H9 (cell line): ENCODE measurements at regions not wholly inside any gene's neighbourhood (a gene's known extent, or its start where the extent isn't known, plus 50 kb on each side); places are given as distances from the start of the nearest gene placed in this dataset.

Experiments
- DNase-seq: peaks from one replicate; pipeline ENCODE4 v3.0.0-alpha.2; 2017
- H2AFZ ChIP-seq: one replicate; pipeline ENCODE4 v1.6.1; 2013; ENCODE audit warnings: mild to moderate bottlenecking, low read length, control low read depth, moderate library complexity
- H2AK5ac ChIP-seq: 2 replicates; pipeline ENCODE4 v1.6.1; 2013; ENCODE audit warnings: low read length, control low read depth, mixed read lengths; ENCODE audit not compliant: insufficient read length
- H2BK120ac ChIP-seq: one replicate; pipeline ENCODE4 v1.6.1; 2013; ENCODE audit warnings: low read depth, mild to moderate bottlenecking, low read length, control low read depth, inconsistent platforms; ENCODE audit not compliant: poor library complexity, severe bottlenecking
- H2BK12ac ChIP-seq: 2 replicates; pipeline ENCODE4 v1.6.1; 2013; ENCODE audit warnings: low read length, control low read depth, mixed read lengths, low read depth; ENCODE audit not compliant: insufficient read length
- H2BK15ac ChIP-seq: 2 replicates; pipeline ENCODE4 v1.6.1; 2013; ENCODE audit warnings: low read depth, low read length, control low read depth
- H2BK20ac ChIP-seq: one replicate; pipeline ENCODE4 v1.6.1; 2013; ENCODE audit warnings: low read depth, mild to moderate bottlenecking, low read length, control low read depth, inconsistent platforms; ENCODE audit not compliant: poor library complexity, severe bottlenecking
- H2BK5ac ChIP-seq: 2 replicates; pipeline ENCODE4 v1.6.1; 2013; ENCODE audit warnings: low read length, control low read depth, mixed read lengths; ENCODE audit not compliant: insufficient read length
- H3K14ac ChIP-seq: 2 replicates; pipeline ENCODE4 v1.6.1; 2013; ENCODE audit warnings: low read length, control low read depth; ENCODE audit not compliant: insufficient read depth
- H3K18ac ChIP-seq: 2 replicates; pipeline ENCODE4 v1.6.1; 2013; ENCODE audit warnings: low read depth, mild to moderate bottlenecking, mixed read lengths, low read length, control low read depth; ENCODE audit not compliant: insufficient read length
- H3K23ac ChIP-seq: 2 replicates; pipeline ENCODE4 v1.6.1; 2013; ENCODE audit warnings: low read length, control low read depth, mixed read lengths, low read depth; ENCODE audit not compliant: insufficient read length
- H3K23me2 ChIP-seq: 2 replicates; pipeline ENCODE4 v1.6.1; 2013; ENCODE audit warnings: low read depth, mild to moderate bottlenecking, mixed read lengths, low read length, control low read depth; ENCODE audit not compliant: insufficient read length, poor library complexity, severe bottlenecking
- H3K27ac ChIP-seq: 2 replicates; pipeline ENCODE4 v1.5.1; 2013; ENCODE audit warnings: low read length, control low read depth, mixed read lengths, low read depth; ENCODE audit not compliant: insufficient read length
- H3K27me3 ChIP-seq: 2 replicates; pipeline ENCODE4 v1.6.1; 2013; ENCODE audit warnings: low read length, control low read depth, inconsistent platforms; ENCODE audit not compliant: insufficient read depth
- H3K4ac ChIP-seq: 2 replicates; pipeline ENCODE4 v1.6.1; 2013; ENCODE audit warnings: low read depth, mild to moderate bottlenecking, control low read depth, inconsistent platforms, low read length, moderate library complexity
- H3K4me1 ChIP-seq: 2 replicates; pipeline ENCODE4 v1.6.1; 2013; ENCODE audit warnings: low read length, control low read depth, inconsistent platforms; ENCODE audit not compliant: insufficient read depth
- H3K4me2 ChIP-seq: 2 replicates; pipeline ENCODE4 v1.6.1; 2013; ENCODE audit warnings: low read length, control low read depth, mixed read lengths; ENCODE audit not compliant: insufficient read length, insufficient read depth
- H3K56ac ChIP-seq: 2 replicates; pipeline ENCODE4 v1.6.1; 2013; ENCODE audit warnings: low read depth, mild to moderate bottlenecking, mixed read lengths, low read length, control low read depth; ENCODE audit not compliant: insufficient read length
- H3K79me1 ChIP-seq: 2 replicates; pipeline ENCODE4 v1.6.1; 2013; ENCODE audit warnings: low read depth, mild to moderate bottlenecking, moderate library complexity, low read length, control low read depth, inconsistent platforms; ENCODE audit not compliant: insufficient read depth, poor library complexity, severe bottlenecking
- H3K79me2 ChIP-seq: 2 replicates; pipeline ENCODE4 v1.6.1; 2013; ENCODE audit warnings: low read length, control low read depth, inconsistent platforms; ENCODE audit not compliant: insufficient read depth
- H3K9ac ChIP-seq: 2 replicates; pipeline ENCODE4 v1.6.1; 2013; ENCODE audit warnings: low read length, control low read depth, mixed read lengths; ENCODE audit not compliant: insufficient read length; ENCODE audit errors: extremely low read depth
- H3K9me3 ChIP-seq: one replicate; pipeline ENCODE4 v1.6.1; 2013; ENCODE audit warnings: low read depth, low read length, inconsistent platforms; ENCODE audit not compliant: control insufficient read depth
- H3T11ph ChIP-seq: one replicate; pipeline ENCODE4 v1.6.1; 2013; ENCODE audit warnings: mild to moderate bottlenecking, low read length, control low read depth, inconsistent platforms
- H4K20me1 ChIP-seq: one replicate; pipeline ENCODE4 v1.6.1; 2013; ENCODE audit not compliant: control insufficient read depth, insufficient read length, insufficient read depth
- H4K5ac ChIP-seq: 2 replicates; pipeline ENCODE4 v1.6.1; 2013; ENCODE audit warnings: low read depth, mild to moderate bottlenecking, mixed read lengths, low read length, control low read depth; ENCODE audit not compliant: insufficient read length
- H4K8ac ChIP-seq: replicated peaks from 2 replicates; pipeline ENCODE4 v1.6.1; 2013; ENCODE audit warnings: low read length, control low read depth, mixed read lengths, low read depth; ENCODE audit not compliant: insufficient read length
- H4K91ac ChIP-seq: 2 replicates; pipeline ENCODE4 v1.6.1; 2013; ENCODE audit warnings: low read depth, mild to moderate bottlenecking, moderate library complexity, mixed read lengths, low read length, control low read depth; ENCODE audit not compliant: insufficient read length
- H3K27ac Mint-ChIP-seq, 3 experiments: 2 replicates in 2 of 3; 3 replicates in 1 of 3; pipeline ENCODE4 v1.8.0; 2020 to 2021; ENCODE audit warnings: mixed read lengths in 3 of 3, mild to moderate bottlenecking in 1 of 3, moderate library complexity in 1 of 3
- H3K27me3 Mint-ChIP-seq: 2 replicates; pipeline ENCODE4 v1.8.0; 2021; ENCODE audit warnings: low read depth, mild to moderate bottlenecking, moderate library complexity, mixed read lengths
- H3K36me3 Mint-ChIP-seq, 3 experiments: 2 replicates in 2 of 3; 3 replicates in 1 of 3; pipeline ENCODE4 v1.8.0; 2020 to 2021; ENCODE audit warnings: low read depth in 3 of 3, mixed read lengths in 3 of 3; ENCODE audit not compliant: insufficient read depth in 1 of 3
- H3K4me1 Mint-ChIP-seq, 2 experiments: 2 replicates each; pipeline ENCODE4 v1.8.0; 2020; ENCODE audit warnings: mixed read lengths in 2 of 2
- H3K4me3 Mint-ChIP-seq, 2 experiments: 2 replicates in 1 of 2; 3 replicates in 1 of 2; pipeline ENCODE4 v1.8.0; 2020 to 2021; ENCODE audit warnings: mild to moderate bottlenecking in 2 of 2, mixed read lengths in 2 of 2, moderate library complexity in 1 of 2
- H3K9me3 Mint-ChIP-seq, 2 experiments: 2 replicates in 1 of 2; 3 replicates in 1 of 2; pipeline ENCODE4 v1.8.0; 2020; ENCODE audit warnings: mild to moderate bottlenecking in 2 of 2, mixed read lengths in 2 of 2, moderate library complexity in 1 of 2
- WGBS: extraction: QIAGEN DNeasy Blood & Tissue Kit; methylation state at CpG from one replicate; pipeline ENCODE4 v1.1.7; 2013; ENCODE audit warnings: missing lambda C conversion rate, low lambda C conversion rate, mixed read lengths; ENCODE audit not compliant: insufficient read length; ENCODE audit errors: extremely low coverage; 5-methylcytosine and 5-hydroxymethylcytosine counted together
- TF ChIP-seq, protein P1 (sequence below): fragments of 200-600 bp; sonication (generic); conservative IDR thresholded peaks from 3 replicates; pipeline ENCODE4 v1.8.0; 2021; ENCODE audit warnings: antibody characterized with exemption, mild to moderate bottlenecking

DNA sequence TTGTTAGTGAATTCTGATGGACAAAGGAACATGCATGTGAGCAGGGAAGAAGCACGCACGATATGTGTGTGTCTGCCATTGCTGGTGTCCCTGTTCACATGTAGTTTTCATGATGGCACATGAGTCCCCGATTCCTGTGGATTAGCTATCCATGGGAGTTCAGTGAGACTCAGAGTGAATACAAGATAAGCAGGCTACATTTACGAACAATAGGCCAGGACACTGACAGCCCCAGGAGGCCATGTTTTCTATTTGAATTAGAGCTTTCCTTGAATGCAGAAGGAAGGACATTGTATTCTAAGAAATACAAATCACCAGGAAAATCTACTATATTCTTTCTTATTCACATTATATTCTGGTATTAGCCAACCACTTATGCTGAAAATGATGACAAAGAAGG lies 171.4 kb downstream of the PPP1R2C start:
- no peak overlapping the region for H4K91ac ChIP-seq
- no peaks in the 10 kb centered on the region for H3K27me3 ChIP-seq
- H3K79me1 ChIP-seq: no peaks in the 10 kb centered on the region
- H3K23ac ChIP-seq: no peak overlapping the region
- no peaks in the 10 kb centered on the region for H3K23me2 ChIP-seq
- no peak overlapping the region for H3K18ac ChIP-seq
- H3T11ph ChIP-seq: no peak overlapping the region
- no peak overlapping the region for H2BK15ac ChIP-seq
- H2BK120ac ChIP-seq: no peak overlapping the region
- no peaks in the 10 kb centered on the region for H3K9me3 ChIP-seq
- no peak overlapping the region for H3K4me3 Mint-ChIP-seq
- H2BK20ac ChIP-seq: no peak overlapping the region
- H3K9ac ChIP-seq: no peak overlapping the region
- TF ChIP-seq, protein P1, sequence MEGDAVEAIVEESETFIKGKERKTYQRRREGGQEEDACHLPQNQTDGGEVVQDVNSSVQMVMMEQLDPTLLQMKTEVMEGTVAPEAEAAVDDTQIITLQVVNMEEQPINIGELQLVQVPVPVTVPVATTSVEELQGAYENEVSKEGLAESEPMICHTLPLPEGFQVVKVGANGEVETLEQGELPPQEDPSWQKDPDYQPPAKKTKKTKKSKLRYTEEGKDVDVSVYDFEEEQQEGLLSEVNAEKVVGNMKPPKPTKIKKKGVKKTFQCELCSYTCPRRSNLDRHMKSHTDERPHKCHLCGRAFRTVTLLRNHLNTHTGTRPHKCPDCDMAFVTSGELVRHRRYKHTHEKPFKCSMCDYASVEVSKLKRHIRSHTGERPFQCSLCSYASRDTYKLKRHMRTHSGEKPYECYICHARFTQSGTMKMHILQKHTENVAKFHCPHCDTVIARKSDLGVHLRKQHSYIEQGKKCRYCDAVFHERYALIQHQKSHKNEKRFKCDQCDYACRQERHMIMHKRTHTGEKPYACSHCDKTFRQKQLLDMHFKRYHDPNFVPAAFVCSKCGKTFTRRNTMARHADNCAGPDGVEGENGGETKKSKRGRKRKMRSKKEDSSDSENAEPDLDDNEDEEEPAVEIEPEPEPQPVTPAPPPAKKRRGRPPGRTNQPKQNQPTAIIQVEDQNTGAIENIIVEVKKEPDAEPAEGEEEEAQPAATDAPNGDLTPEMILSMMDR: no peak
- no peak overlapping the region for H2AK5ac ChIP-seq
- H3K4me1 ChIP-seq: peaks cover 2% of the 10 kb centered on the region; the same call in 1 of the 2 replicates
- H2AFZ ChIP-seq: no peak overlapping the region
- H3K36me3 Mint-ChIP-seq: peaks cover 0 to 6% (median 0%) of the 10 kb centered on the region in 3 experiments; a peak in 3 of 7 replicates
- peaks cover 3 to 18% of the 10 kb centered on the region in 2 experiments; a peak in 4 of 5 replicates for H3K9me3 Mint-ChIP-seq
- H2BK5ac ChIP-seq: no peak overlapping the region
- no peaks in the 10 kb centered on the region for H3K79me2 ChIP-seq
- no peak overlapping the region for H3K27ac ChIP-seq
- no peak overlapping the region for H3K4ac ChIP-seq
- H4K20me1 ChIP-seq: no peaks in the 10 kb centered on the region
- H3K4me2 ChIP-seq: no peak overlapping the region
- H4K8ac ChIP-seq: no peak overlapping the region
- H3K27me3 Mint-ChIP-seq: no peaks in the 10 kb centered on the region
- H4K5ac ChIP-seq: no peak overlapping the region
- peaks cover 11 to 14% of the 10 kb centered on the region in 2 experiments for H3K4me1 Mint-ChIP-seq
- no peak overlapping the region for H3K14ac ChIP-seq
- H3K56ac ChIP-seq: no peak overlapping the region
- no peak overlapping the region for H3K27ac Mint-ChIP-seq
- no peak for DNase-seq
- H2BK12ac ChIP-seq: no peak overlapping the region
- WGBS: no CpG with 5 or more reads among the region's 4 CpGs
